Lower lobe of right lung (tissue), 2 donors: ENCODE measurements at regions not wholly inside any gene's neighbourhood (a gene's known extent, or its start where the extent isn't known, plus 50 kb on each side); places are given as distances from the start of the nearest gene placed in this dataset.
"Not testable (repeated sequence)": the region's sequence is repeated elsewhere in the genome, so short reads cannot be mapped to it uniquely, and the experiment has no call there.

Experiments
- ATAC-seq, 2 donors: fragments of 200-7000 bp; cut with Tn5 transposase; one replicate each; pipeline ENCODE4 v1.9.1; 2020 to 2022; ENCODE audit warnings: mild to moderate bottlenecking in 2 of 2, moderate library complexity in 2 of 2
- DNase-seq: peaks from one replicate; pipeline ENCODE4 v3.0.0-alpha.2; 2020
- H3K27ac ChIP-seq: fragments of 200-600 bp; one replicate; pipeline ENCODE4 v1.8.0; 2022
- H3K27me3 ChIP-seq: fragments of 200-600 bp; one replicate; pipeline ENCODE4 v1.8.0; 2022; ENCODE audit warnings: low read depth
- H3K36me3 ChIP-seq: fragments of 200-600 bp; one replicate; pipeline ENCODE4 v1.8.0; 2022; ENCODE audit warnings: mild to moderate bottlenecking
- H3K4me1 ChIP-seq: fragments of 200-600 bp; one replicate; pipeline ENCODE4 v1.8.0; 2022
- H3K4me3 ChIP-seq: fragments of 200-600 bp; one replicate; pipeline ENCODE4 v1.8.0; 2022; ENCODE audit warnings: mild to moderate bottlenecking
- H3K9me3 ChIP-seq: fragments of 200-600 bp; one replicate; pipeline ENCODE4 v1.8.0; 2022
- intact Hi-C: fragments of 100-400 bp; cut with DNase I; formaldehyde crosslinking; loops from one replicate; pipeline ENCODE4 v1.11.0; 2022
- TF ChIP-seq, protein P1 (sequence below): fragments of 200-600 bp; IDR thresholded peaks from one replicate; pipeline ENCODE4 v1.8.0; 2022; ENCODE audit warnings: antibody characterized with exemption, mild to moderate bottlenecking
- donor health status: DM: no; HTN: yes; CAD: no; lungs with severe emphysema.

DNA sequence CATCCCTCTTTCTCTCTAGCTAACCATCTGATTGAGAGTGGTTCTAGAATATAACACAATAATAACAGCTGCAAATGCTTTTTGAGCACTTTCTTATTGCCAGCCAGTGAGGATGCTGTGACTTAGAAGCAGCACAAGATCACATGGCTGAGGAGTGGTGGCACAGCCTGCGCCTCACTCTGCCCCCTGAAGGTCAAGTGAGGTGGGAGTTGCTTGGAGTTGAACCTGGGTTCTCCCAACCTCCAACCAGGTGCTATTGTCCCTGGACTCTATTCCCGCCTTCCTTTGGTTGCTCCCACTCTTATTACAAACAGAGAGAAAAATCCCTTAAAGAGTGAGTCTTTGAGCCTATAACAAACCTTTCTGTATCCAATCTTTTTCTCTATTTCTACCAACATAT is 280.3 kb upstream of the PODXL start:
- H3K9me3 ChIP-seq = no peaks in the 10 kb centered on the region
- no peak for ATAC-seq
- intact Hi-C loops = no loop called here
- no peaks in the 10 kb centered on the region for H3K36me3 ChIP-seq
- H3K4me3 ChIP-seq = no peak overlapping the region
- no peaks in the 10 kb centered on the region for H3K4me1 ChIP-seq
- no peak for DNase-seq
- peaks cover 12% of the 10 kb centered on the region for H3K27me3 ChIP-seq
- TF ChIP-seq, protein P1, sequence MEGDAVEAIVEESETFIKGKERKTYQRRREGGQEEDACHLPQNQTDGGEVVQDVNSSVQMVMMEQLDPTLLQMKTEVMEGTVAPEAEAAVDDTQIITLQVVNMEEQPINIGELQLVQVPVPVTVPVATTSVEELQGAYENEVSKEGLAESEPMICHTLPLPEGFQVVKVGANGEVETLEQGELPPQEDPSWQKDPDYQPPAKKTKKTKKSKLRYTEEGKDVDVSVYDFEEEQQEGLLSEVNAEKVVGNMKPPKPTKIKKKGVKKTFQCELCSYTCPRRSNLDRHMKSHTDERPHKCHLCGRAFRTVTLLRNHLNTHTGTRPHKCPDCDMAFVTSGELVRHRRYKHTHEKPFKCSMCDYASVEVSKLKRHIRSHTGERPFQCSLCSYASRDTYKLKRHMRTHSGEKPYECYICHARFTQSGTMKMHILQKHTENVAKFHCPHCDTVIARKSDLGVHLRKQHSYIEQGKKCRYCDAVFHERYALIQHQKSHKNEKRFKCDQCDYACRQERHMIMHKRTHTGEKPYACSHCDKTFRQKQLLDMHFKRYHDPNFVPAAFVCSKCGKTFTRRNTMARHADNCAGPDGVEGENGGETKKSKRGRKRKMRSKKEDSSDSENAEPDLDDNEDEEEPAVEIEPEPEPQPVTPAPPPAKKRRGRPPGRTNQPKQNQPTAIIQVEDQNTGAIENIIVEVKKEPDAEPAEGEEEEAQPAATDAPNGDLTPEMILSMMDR = no peak
- H3K27ac ChIP-seq = no peak overlapping the region

DNA sequence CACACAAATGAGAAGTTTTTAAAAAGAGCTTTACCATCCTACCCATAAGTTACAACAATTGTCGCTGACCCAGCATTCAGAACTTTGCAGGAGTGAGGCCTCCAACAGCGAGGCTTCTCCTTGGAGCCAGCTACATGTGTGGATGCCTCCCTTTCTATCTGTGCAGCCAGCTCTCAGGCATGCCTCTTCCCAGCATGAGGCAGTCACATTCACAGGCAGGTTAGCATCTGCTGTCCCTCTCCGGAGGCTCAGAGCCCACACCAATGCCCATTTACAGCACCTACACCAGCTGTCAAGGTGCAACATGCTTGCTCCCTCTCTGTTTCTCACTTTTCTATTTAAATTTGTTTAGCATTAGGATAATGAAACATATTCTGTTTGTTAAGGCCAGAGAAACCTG is 278.7 kb upstream of the PODXL start:
- no peaks in the 10 kb centered on the region for H3K9me3 ChIP-seq
- peaks cover 26% of the 10 kb centered on the region for H3K27me3 ChIP-seq
- no peak overlapping the region for H3K27ac ChIP-seq
- no peaks in the 10 kb centered on the region for H3K4me1 ChIP-seq
- intact Hi-C loops = no loop called here
- TF ChIP-seq, protein P1 = no peak
- H3K4me3 ChIP-seq = no peak overlapping the region
- no peaks in the 10 kb centered on the region for H3K36me3 ChIP-seq
- no peak for DNase-seq
- no peak for ATAC-seq

DNA sequence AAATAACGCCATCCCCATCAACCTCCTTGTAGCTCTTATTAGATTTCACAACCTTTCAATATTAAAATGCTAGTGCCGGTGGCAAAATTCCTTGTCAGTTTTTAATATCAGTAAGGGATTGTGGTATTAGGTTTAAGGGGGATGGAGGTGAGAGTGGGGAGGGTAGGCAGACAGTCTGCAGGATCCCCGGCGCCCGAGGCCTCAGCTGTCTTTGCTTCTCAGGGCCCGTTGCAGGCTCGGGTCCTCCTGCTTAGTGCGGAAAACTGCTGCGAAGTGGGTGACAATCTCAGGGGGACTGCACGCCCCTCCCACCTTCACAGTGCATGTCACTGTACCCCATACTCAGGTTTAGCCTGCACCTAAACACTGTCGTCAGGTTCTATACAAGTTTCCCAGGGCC is 274.3 kb upstream of the PODXL start:
- Histone ChIP-seq H3K27me3 (peaks cover 29% of the 10 kb centered on the region), H3K9me3 (no peaks in the 10 kb centered on the region), H3K4me3 (no peak overlapping the region), H3K36me3 (no peaks in the 10 kb centered on the region), H3K4me1 (no peaks in the 10 kb centered on the region), H3K27ac (no peak overlapping the region)
- DNase-seq = no peak
- intact Hi-C loops = no loop called here
- TF ChIP-seq, protein P1 = no peak
- no peak for ATAC-seq

DNA sequence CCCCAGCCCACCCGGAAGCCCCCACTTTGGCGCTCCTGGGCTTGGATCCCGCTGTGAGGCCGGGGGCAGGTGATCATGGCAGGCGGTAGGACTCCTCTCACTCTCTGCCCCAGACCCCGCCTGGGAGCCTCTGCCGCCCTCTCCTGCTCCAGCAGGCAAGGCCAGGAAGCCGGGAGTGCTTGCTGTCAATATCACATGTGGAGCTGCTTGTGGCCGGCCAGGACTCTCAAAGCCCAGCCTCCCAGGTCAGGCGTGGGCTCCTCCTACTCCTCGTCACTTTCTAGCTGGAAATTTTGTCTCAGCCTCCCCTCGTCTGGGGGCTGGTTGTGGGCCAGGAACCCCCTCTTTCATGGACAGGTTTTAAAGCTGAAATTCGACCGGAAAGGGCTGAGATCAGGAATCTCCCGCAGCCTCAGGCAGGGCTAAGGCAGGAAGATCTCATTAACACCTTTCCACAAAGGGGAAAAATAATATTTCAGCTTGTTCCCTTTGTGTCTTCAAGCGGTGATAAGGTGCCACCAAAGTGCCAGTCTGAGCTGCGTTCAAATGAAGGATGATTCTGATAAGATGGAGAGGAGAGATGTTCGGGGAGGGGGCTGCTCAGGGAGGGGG is 273.6 kb upstream of the PODXL start:
- Histone ChIP-seq H3K27me3 (peaks cover 29% of the 10 kb centered on the region), H3K36me3 (no peaks in the 10 kb centered on the region), H3K27ac (no peak overlapping the region), H3K4me3 (no peak overlapping the region), H3K9me3 (no peaks in the 10 kb centered on the region), H3K4me1 (no peaks in the 10 kb centered on the region)
- ATAC-seq (no peak), DNase-seq (no peak)
- intact Hi-C loops = no loop called here
- TF ChIP-seq, protein P1 = no peak

DNA sequence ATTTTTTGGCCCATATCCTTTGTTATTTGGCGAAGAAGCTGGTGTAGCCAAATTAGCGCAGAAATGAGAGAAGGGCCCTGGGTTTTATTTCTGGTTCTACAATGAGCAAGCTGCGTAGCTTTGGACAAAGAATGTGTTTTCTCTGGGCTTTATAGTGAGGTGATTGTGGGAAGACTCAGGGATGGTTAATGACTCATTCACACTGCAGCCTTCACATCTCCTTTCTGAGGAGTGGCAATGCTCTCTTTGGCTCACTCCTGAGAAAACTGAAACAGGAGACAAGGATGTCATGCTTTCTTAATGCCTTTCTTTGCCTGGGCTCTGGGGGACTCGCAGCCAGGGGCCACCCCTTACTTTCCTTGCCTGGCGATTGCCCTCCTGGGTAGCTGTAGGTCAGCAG is 271.0 kb upstream of the PODXL start:
- no peaks in the 10 kb centered on the region for H3K9me3 ChIP-seq
- H3K4me1 ChIP-seq = no peaks in the 10 kb centered on the region
- intact Hi-C loops = no loop called here
- DNase-seq = no peak
- no peak overlapping the region for H3K27ac ChIP-seq
- peaks cover 24% of the 10 kb centered on the region for H3K27me3 ChIP-seq
- no peak for ATAC-seq
- no peaks in the 10 kb centered on the region for H3K36me3 ChIP-seq
- no peak overlapping the region for H3K4me3 ChIP-seq
- TF ChIP-seq, protein P1 = no peak

DNA sequence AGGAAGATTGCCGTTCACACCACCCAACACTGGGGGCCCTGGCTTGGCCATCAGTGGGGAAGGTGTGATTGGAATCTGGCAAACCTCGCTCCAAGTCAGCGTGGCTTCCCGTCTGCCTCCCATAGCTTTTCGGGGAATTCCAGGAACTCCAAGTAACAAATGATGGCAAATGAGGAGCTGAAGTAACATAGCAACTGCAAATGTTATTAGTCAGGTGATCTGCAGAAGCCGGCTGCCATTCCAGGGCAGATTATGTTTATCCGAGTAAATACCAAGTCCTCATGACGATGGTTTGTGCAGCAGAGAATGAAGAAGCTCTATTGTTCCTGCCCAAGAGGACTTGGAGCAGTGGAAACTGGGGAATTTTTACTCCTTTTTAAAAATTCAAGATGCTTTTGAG is 270.5 kb upstream of the PODXL start:
- no peak for DNase-seq

DNA sequence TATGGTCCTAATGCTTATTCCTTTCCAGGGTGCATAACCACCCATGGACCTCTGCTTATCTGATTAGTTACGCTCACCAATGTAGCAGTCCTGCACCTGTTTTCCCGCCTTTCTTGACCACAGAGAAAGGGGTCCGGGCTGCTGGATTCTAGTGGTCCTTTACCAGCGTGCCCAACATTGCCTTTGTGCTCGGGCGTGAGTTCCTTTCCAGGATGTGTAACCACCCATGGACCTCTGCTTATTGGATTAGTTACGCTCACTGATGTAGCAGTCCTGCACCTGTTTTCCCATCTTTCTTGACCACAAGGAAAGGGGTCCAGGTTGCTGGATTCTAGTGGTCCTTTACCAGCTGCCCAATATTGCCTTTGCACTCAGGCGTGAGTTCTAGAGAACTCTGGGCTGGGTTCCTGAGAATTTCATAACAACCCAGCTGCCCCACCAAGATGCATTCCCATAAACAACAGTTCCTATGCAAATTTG is 267.6 kb upstream of the PODXL start:
- H3K27ac ChIP-seq, ATAC-seq, H3K36me3 ChIP-seq, H3K4me1 ChIP-seq, intact Hi-C loops, H3K27me3 ChIP-seq, H3K9me3 ChIP-seq, DNase-seq, H3K4me3 ChIP-seq: not testable (repeated sequence)

More for the DNA sequence above, 270.5 kb upstream of the PODXL start:
- Histone ChIP-seq H3K4me3 (no peak overlapping the region), H3K36me3 (no peaks in the 10 kb centered on the region), H3K9me3 (no peaks in the 10 kb centered on the region), H3K4me1 (no peaks in the 10 kb centered on the region), H3K27ac (no peak overlapping the region), H3K27me3 (peaks cover 20% of the 10 kb centered on the region)
- ATAC-seq = no peak
- intact Hi-C loops = no loop called here
- TF ChIP-seq, protein P1 = no peak
